Endodermal cell (in vitro differentiated cells): ENCODE measurements at regions not wholly inside any gene's neighbourhood (a gene's known extent, or its start where the extent isn't known, plus 50 kb on each side); places are given as distances from the start of the nearest gene placed in this dataset.

Experiments
- DNase-seq: peaks from one replicate; pipeline ENCODE4 v3.0.0-alpha.2; 2017
- H3K27ac ChIP-seq: 2 replicates; pipeline ENCODE4 v1.5.1; 2013; ENCODE audit warnings: mild to moderate bottlenecking, low read depth, low read length, moderate library complexity
- H3K27me3 ChIP-seq: 2 replicates; pipeline ENCODE4 v1.6.1; 2013; ENCODE audit warnings: mild to moderate bottlenecking, low read length, moderate library complexity; ENCODE audit not compliant: insufficient read depth, control insufficient read depth, poor library complexity, severe bottlenecking
- H3K36me3 ChIP-seq: 2 replicates; pipeline ENCODE4 v1.7.0; 2013; ENCODE audit warnings: mild to moderate bottlenecking, low read length, moderate library complexity; ENCODE audit not compliant: control insufficient read depth, insufficient read depth
- H3K4me1 ChIP-seq: one replicate; pipeline ENCODE4 v1.7.0; 2013; ENCODE audit warnings: low read length; ENCODE audit not compliant: control insufficient read depth, insufficient read depth
- H3K4me3 ChIP-seq: 2 replicates; pipeline ENCODE4 v1.5.1; 2013; ENCODE audit warnings: mild to moderate bottlenecking, low read length, moderate library complexity
- H3K9ac ChIP-seq: 2 replicates; pipeline ENCODE4 v1.6.1; 2013; ENCODE audit warnings: mild to moderate bottlenecking, low read length, moderate library complexity; ENCODE audit not compliant: poor library complexity, severe bottlenecking; ENCODE audit errors: extremely low read depth
- H3K9me3 ChIP-seq: 2 replicates; pipeline ENCODE4 v1.6.1; 2013; ENCODE audit warnings: mild to moderate bottlenecking, low read length, moderate library complexity; ENCODE audit not compliant: control insufficient read depth
- H3K27ac Mint-ChIP-seq: 2 replicates; pipeline ENCODE4 v1.8.0; 2020; ENCODE audit warnings: mixed read lengths
- H3K27me3 Mint-ChIP-seq: 2 replicates; pipeline ENCODE4 v1.8.0; 2021; ENCODE audit warnings: mild to moderate bottlenecking, mixed read lengths; ENCODE audit not compliant: insufficient read depth
- H3K36me3 Mint-ChIP-seq: 2 replicates; pipeline ENCODE4 v1.8.0; 2020; ENCODE audit warnings: low read depth, mixed read lengths
- H3K4me1 Mint-ChIP-seq: 2 replicates; pipeline ENCODE4 v1.8.0; 2020; ENCODE audit warnings: mixed read lengths
- H3K4me3 Mint-ChIP-seq: 2 replicates; pipeline ENCODE4 v1.8.0; 2020; ENCODE audit warnings: mild to moderate bottlenecking, moderate library complexity, mixed read lengths
- H3K9me3 Mint-ChIP-seq: 2 replicates; pipeline ENCODE4 v1.8.0; 2020; ENCODE audit warnings: mild to moderate bottlenecking, mixed read lengths
- WGBS, 2 experiments: methylation state at CpG; one replicate each; pipeline versions ENCODE4 v1.1.5 to v1.1.7; 2013; ENCODE audit warnings: missing lambda C conversion rate in 2 of 2, mixed read lengths in 1 of 2; ENCODE audit not compliant: insufficient coverage in 1 of 2, insufficient read length in 1 of 2; 5-methylcytosine and 5-hydroxymethylcytosine counted together
- TF ChIP-seq, protein P1 (sequence below): fragments of 200-600 bp; sonication (generic); conservative IDR thresholded peaks from 2 replicates; pipeline ENCODE4 v1.5.0; 2021; ENCODE audit warnings: antibody characterized with exemption, mild to moderate bottlenecking

DNA sequence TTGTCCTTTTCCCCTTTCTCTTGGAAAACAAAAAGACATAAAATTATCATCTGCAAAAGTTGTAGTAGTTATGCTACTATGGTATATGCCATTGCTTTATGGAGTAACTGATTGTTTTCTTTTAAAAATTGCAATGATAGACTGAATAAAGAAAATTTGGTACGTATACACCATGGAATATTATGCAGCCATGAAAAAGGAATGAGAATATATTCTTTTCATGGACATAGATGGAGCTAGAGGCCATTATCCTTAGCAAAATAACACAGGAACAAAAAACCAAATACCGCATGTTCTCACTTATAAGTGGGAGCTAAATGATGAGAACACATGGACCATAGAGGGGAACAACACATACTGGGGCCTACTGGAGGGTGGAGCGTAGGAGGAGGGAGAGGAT lies 538.8 kb downstream of the PLXDC2 start:
- H3K9ac ChIP-seq, result no peak overlapping the region
- H3K27me3 ChIP-seq, result no peaks in the 10 kb centered on the region
- no peak overlapping the region for H3K4me3 ChIP-seq
- Mint-ChIP-seq H3K27ac (no peak overlapping the region), H3K4me1 (no peaks in the 10 kb centered on the region), H3K36me3 (no peaks in the 10 kb centered on the region), H3K27me3 (no peaks in the 10 kb centered on the region), H3K4me3 (no peak overlapping the region), H3K9me3 (peaks cover 4% of the 10 kb centered on the region)
- DNase-seq, result no peak
- TF ChIP-seq, protein P1, sequence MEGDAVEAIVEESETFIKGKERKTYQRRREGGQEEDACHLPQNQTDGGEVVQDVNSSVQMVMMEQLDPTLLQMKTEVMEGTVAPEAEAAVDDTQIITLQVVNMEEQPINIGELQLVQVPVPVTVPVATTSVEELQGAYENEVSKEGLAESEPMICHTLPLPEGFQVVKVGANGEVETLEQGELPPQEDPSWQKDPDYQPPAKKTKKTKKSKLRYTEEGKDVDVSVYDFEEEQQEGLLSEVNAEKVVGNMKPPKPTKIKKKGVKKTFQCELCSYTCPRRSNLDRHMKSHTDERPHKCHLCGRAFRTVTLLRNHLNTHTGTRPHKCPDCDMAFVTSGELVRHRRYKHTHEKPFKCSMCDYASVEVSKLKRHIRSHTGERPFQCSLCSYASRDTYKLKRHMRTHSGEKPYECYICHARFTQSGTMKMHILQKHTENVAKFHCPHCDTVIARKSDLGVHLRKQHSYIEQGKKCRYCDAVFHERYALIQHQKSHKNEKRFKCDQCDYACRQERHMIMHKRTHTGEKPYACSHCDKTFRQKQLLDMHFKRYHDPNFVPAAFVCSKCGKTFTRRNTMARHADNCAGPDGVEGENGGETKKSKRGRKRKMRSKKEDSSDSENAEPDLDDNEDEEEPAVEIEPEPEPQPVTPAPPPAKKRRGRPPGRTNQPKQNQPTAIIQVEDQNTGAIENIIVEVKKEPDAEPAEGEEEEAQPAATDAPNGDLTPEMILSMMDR, result no peak
- H3K4me1 ChIP-seq, result no peaks in the 10 kb centered on the region
- peaks cover 6% of the 10 kb centered on the region for H3K9me3 ChIP-seq
- 88% methylated on average over 3 of the region's 3 CpGs; no CpG with 5 or more reads in 1 of the 2 experiments for WGBS, 2 experiments
- H3K27ac ChIP-seq, result no peak overlapping the region
- no peaks in the 10 kb centered on the region for H3K36me3 ChIP-seq

DNA sequence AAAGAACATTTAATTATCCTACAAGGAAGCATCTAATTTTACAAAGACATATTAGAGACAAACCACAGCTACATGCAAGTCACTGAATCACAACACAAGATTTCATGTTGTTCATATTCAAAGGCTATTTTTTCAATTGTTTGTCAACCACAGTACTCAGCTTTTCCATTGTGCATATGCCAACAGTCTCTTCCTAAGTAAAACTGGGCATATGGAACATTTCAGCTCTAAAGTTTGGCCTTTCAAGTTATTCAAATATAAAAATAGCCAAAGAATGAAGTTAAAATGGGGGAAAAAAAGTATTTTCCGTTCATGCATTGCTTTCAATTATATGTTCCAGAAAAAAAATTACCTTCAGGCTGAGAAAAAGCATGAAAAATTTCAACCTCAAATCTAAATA lies 537.9 kb downstream of the PLXDC2 start:
- Histone ChIP-seq H3K4me3 (no peak overlapping the region), H3K9me3 (peaks cover 6% of the 10 kb centered on the region), H3K4me1 (no peaks in the 10 kb centered on the region), H3K27me3 (no peaks in the 10 kb centered on the region), H3K36me3 (no peaks in the 10 kb centered on the region), H3K9ac (no peak overlapping the region), H3K27ac (no peak overlapping the region)
- no peak overlapping the region for H3K4me3 Mint-ChIP-seq
- no peak overlapping the region for H3K27ac Mint-ChIP-seq
- no peaks in the 10 kb centered on the region for H3K4me1 Mint-ChIP-seq
- TF ChIP-seq, protein P1, result no peak
- H3K36me3 Mint-ChIP-seq, result no peaks in the 10 kb centered on the region
- peaks cover 4% of the 10 kb centered on the region for H3K9me3 Mint-ChIP-seq
- H3K27me3 Mint-ChIP-seq, result no peaks in the 10 kb centered on the region
- WGBS, 2 experiments, result 100% methylated on average over 1 of the region's 1 CpG; no CpG with 5 or more reads in 1 of the 2 experiments
- no peak for DNase-seq

DNA sequence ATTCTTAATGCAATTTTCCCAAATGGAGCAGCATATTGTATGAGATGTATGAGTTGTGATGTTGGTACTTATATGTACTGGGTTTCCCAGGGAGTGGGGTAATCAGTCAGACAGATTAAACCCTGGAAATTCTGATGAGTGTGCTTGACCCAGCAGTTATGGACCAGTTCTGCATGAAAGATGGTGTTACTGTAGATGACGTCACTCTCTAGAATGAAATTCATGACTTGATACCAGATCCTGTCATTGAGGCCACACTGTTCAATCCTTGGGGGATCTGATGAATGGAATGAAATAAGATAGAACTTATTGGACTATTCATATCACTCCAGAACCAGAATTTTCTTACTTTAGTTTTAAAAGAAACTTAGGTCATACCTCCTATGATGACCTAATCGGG lies 534.3 kb downstream of the PLXDC2 start:
- WGBS, 2 experiments, result 99 to 100% methylated on average over 1 to 2 of the region's 2 CpGs

More for the DNA sequence above, 534.3 kb downstream of the PLXDC2 start:
- Mint-ChIP-seq H3K27ac (no peak overlapping the region), H3K27me3 (no peaks in the 10 kb centered on the region), H3K4me3 (no peak overlapping the region), H3K9me3 (peaks cover 4% of the 10 kb centered on the region), H3K36me3 (no peaks in the 10 kb centered on the region), H3K4me1 (peaks cover 3% of the 10 kb centered on the region)
- Histone ChIP-seq H3K27ac (no peak overlapping the region), H3K9ac (no peak overlapping the region), H3K4me1 (no peaks in the 10 kb centered on the region), H3K4me3 (no peak overlapping the region), H3K27me3 (no peaks in the 10 kb centered on the region), H3K9me3 (peaks cover 6% of the 10 kb centered on the region), H3K36me3 (no peaks in the 10 kb centered on the region)
- no peak for DNase-seq
- TF ChIP-seq, protein P1, result no peak
